ENCODE measurements at regions not wholly inside any gene's neighbourhood (a gene's known extent, or its start where the extent isn't known, plus 50 kb on each side); places are given as distances from the start of the nearest gene placed in this dataset.

DNA sequence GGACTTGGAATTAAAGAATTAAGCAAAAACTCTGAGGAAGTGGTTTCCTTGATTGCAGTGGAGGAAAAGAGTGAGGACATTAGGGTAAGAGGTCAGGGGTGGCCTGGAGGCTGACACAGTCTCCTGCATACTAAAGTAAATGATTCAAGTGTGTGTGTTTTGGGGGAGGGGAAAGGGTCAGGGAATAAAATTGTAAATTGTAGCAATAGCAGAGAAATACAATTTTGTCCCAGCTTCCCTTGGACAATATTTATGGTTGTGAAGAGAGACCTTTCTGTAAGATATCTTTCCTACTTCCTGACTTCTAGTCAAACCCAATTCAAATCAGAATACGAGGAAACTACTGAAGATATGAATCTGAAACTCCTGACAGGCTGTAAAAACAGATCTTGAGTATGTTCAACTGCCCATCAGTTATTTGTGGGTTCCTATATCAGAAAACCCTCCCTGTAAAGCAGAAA lies 143.4 kb upstream of the HMGN3 start (continued):
- no peak for TF ChIP-seq ZNF274 (IDR thresholded peaks at IDR 0.05; ENCODE audit: low read depth, low read length)
- TF ChIP-seq YY1 (IDR thresholded peaks at IDR 0.05; ENCODE audit: extremely low read depth, insufficient replicate concordance, low read depth, low read length): no peak
- TF ChIP-seq EZH2 (IDR thresholded peaks at IDR 0.05): no peak
- TF ChIP-seq, protein P1, sequence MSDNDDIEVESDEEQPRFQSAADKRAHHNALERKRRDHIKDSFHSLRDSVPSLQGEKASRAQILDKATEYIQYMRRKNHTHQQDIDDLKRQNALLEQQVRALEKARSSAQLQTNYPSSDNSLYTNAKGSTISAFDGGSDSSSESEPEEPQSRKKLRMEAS (IDR thresholded peaks at IDR 0.05): no peak
- no peak for TF ChIP-seq SRF (IDR thresholded peaks at IDR 0.05; ENCODE audit: low read depth)

DNA sequence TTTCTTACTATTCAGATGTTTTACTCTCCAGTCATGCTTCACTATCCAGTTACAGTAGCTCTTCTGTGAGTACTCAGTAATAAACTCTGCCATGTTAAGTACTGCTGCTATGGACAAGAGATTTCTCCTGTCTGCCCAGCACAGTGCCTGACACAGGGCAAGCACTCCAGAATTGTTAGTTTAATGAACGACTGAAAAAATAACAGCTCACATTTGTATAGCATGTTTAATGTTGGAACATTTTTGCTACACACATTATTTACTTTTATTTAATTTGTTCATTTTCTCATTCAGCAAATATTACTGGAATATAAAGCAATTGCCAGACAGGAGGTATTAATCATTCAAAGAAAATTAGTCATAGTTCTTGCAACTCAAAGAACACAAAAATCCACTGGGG lies 142.6 kb upstream of the HMGN3 start:
- no peak for DNase-seq (ENCODE audit: low read depth, low spot score)
- Histone ChIP-seq H4K20me1 (ENCODE audit: insufficient read depth) (no peaks in the 10 kb centered on the region), H3K9me3 (ENCODE audit: control insufficient read depth in 1 of 2, insufficient read depth in 1 of 2, low read depth in 1 of 2, low read length in 2 of 2) (no peaks in the 10 kb centered on the region), H3K4me1 (ENCODE audit: control insufficient read depth in 1 of 2, insufficient read depth in 2 of 2, low read length in 2 of 2) (no peaks in the 10 kb centered on the region), H3K27ac (ENCODE audit: low read depth, low read length) (no peak overlapping the region), H3K36me3 (ENCODE audit: control insufficient read depth in 1 of 2, insufficient read depth in 2 of 2, low read length in 2 of 2) (no peaks in the 10 kb centered on the region), H3K4me3 (replicated peaks in 1 of 2; ENCODE audit: low read depth in 1 of 2, low read length in 2 of 2) (no peak overlapping the region), H3K9me2 (ENCODE audit: insufficient read depth) (no peaks in the 10 kb centered on the region), H3K27me3 (ENCODE audit: insufficient read depth, low read length) (no peaks in the 10 kb centered on the region), H3K9ac (ENCODE audit: low read length) (no peak overlapping the region), H2AFZ (ENCODE audit: low read depth, low read length, poor library complexity, severe bottlenecking) (no peak overlapping the region), H3K79me2 (ENCODE audit: insufficient read depth, low read length) (no peaks in the 10 kb centered on the region), H3K4me2 (ENCODE audit: low read length) (no peak overlapping the region)
- RAD21 ChIA-PET (ENCODE audit: low non-redundant PET in 1 of 2, low total read pairs in 2 of 2, uncharacterized antibody in 2 of 2, unreplicated experiment in 2 of 2): no interaction called here
- CTCF ChIA-PET: no interaction called here
- intact Hi-C loops (cut with micrococcal nuclease): no loop called here
- POLR2A ChIA-PET: no interaction called here
- no peak for ATAC-seq
- BruUV-seq (replicated peaks): no TSS peak
- TF ChIP-seq, protein P1 (IDR thresholded peaks at IDR 0.05): no peak
- no peak for TF ChIP-seq POLR2AphosphoS5 (IDR thresholded peaks at IDR 0.05; ENCODE audit: low read depth, low read length)
- TF ChIP-seq YY1 (IDR thresholded peaks at IDR 0.05; ENCODE audit: extremely low read depth, insufficient replicate concordance, low read depth, low read length): no peak
- no peak for TF ChIP-seq RAD21 (IDR thresholded peaks at IDR 0.05; ENCODE audit: low read depth)
- no peak for TF ChIP-seq ZFX (IDR thresholded peaks at IDR 0.05)
- TF ChIP-seq POLR2A (IDR thresholded peaks at IDR 0.05; ENCODE audit: borderline replicate concordance, extremely low read depth, insufficient read depth, insufficient read length): no peak
- TF ChIP-seq, protein P2, sequence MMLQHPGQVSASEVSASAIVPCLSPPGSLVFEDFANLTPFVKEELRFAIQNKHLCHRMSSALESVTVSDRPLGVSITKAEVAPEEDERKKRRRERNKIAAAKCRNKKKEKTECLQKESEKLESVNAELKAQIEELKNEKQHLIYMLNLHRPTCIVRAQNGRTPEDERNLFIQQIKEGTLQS (IDR thresholded peaks at IDR 0.05): no peak
- no peak for TF ChIP-seq CBX3 (IDR thresholded peaks at IDR 0.05; ENCODE audit: low read depth)
- no peak for TF ChIP-seq EZH2phosphoT487 (IDR thresholded peaks at IDR 0.05; ENCODE audit: borderline replicate concordance)
- TF ChIP-seq SRF (IDR thresholded peaks at IDR 0.05; ENCODE audit: low read depth): no peak
- no peak for TF ChIP-seq JUND (IDR thresholded peaks at IDR 0.05)
- TF ChIP-seq TCF7L2 (IDR thresholded peaks at IDR 0.05; ENCODE audit: borderline replicate concordance, extremely low read depth, insufficient read depth, insufficient read length): no peak
- TF ChIP-seq, protein P3, sequence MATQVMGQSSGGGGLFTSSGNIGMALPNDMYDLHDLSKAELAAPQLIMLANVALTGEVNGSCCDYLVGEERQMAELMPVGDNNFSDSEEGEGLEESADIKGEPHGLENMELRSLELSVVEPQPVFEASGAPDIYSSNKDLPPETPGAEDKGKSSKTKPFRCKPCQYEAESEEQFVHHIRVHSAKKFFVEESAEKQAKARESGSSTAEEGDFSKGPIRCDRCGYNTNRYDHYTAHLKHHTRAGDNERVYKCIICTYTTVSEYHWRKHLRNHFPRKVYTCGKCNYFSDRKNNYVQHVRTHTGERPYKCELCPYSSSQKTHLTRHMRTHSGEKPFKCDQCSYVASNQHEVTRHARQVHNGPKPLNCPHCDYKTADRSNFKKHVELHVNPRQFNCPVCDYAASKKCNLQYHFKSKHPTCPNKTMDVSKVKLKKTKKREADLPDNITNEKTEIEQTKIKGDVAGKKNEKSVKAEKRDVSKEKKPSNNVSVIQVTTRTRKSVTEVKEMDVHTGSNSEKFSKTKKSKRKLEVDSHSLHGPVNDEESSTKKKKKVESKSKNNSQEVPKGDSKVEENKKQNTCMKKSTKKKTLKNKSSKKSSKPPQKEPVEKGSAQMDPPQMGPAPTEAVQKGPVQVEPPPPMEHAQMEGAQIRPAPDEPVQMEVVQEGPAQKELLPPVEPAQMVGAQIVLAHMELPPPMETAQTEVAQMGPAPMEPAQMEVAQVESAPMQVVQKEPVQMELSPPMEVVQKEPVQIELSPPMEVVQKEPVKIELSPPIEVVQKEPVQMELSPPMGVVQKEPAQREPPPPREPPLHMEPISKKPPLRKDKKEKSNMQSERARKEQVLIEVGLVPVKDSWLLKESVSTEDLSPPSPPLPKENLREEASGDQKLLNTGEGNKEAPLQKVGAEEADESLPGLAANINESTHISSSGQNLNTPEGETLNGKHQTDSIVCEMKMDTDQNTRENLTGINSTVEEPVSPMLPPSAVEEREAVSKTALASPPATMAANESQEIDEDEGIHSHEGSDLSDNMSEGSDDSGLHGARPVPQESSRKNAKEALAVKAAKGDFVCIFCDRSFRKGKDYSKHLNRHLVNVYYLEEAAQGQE (IDR thresholded peaks at IDR 0.05; ENCODE audit: low read depth): no peak
- TF ChIP-seq EGR1 (IDR thresholded peaks at IDR 0.05; ENCODE audit: low read depth): no peak
- TF ChIP-seq, protein P4, sequence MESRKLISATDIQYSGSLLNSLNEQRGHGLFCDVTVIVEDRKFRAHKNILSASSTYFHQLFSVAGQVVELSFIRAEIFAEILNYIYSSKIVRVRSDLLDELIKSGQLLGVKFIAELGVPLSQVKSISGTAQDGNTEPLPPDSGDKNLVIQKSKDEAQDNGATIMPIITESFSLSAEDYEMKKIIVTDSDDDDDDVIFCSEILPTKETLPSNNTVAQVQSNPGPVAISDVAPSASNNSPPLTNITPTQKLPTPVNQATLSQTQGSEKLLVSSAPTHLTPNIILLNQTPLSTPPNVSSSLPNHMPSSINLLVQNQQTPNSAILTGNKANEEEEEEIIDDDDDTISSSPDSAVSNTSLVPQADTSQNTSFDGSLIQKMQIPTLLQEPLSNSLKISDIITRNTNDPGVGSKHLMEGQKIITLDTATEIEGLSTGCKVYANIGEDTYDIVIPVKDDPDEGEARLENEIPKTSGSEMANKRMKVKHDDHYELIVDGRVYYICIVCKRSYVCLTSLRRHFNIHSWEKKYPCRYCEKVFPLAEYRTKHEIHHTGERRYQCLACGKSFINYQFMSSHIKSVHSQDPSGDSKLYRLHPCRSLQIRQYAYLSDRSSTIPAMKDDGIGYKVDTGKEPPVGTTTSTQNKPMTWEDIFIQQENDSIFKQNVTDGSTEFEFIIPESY (IDR thresholded peaks at IDR 0.05; ENCODE audit: extremely low read depth, insufficient replicate concordance, low read length): no peak
- TF ChIP-seq ELF1 (IDR thresholded peaks at IDR 0.05; ENCODE audit: borderline replicate concordance, low read depth): no peak
- TF ChIP-seq SP1 (IDR thresholded peaks at IDR 0.05; ENCODE audit: low read depth): no peak
